GM13977 (cell line): ENCODE measurements at regions not wholly inside any gene's neighbourhood (a gene's known extent, or its start where the extent isn't known, plus 50 kb on each side); places are given as distances from the start of the nearest gene placed in this dataset.

Experiments used
- DNase-seq: peaks from one replicate; pipeline ENCODE4 v3.0.0; 2012; ENCODE audit warnings: low spot score
- CTCF ChIP-seq: IDR thresholded peaks from 2 replicates; pipeline ENCODE4 v1.5.1; 2012; ENCODE audit warnings: mild to moderate bottlenecking, control low read depth; ENCODE audit not compliant: insufficient read depth; ENCODE audit errors: extremely low read depth, missing control alignments
- in situ Hi-C: fragments of 300-500 bp; cut with MboI; formaldehyde crosslinking; loops from one replicate; pipeline ENCODE4 v1.12.0; 2022; ENCODE audit warnings: low sequenced_read_pairs, low pct_unique_long_range_greater_than_20kb, mixed read lengths, inconsistent platforms; ENCODE audit not compliant: unreplicated experiment

GRCh38 chrX:66328950-66329596, 165.0 kb downstream of the HEPH start:
- in situ Hi-C loops: no loop called here
- no peak for TF ChIP-seq CTCF
- DNase-seq: no peak

GRCh38 chrX:66360894-66361293, 196.8 kb downstream of the HEPH start:
- TF ChIP-seq CTCF: no peak
- no peak for DNase-seq
- in situ Hi-C loops: no loop called here

GRCh38 chrX:66384722-66385121, 220.7 kb downstream of the HEPH start:
- in situ Hi-C loops: no loop called here
- TF ChIP-seq CTCF: no peak

GRCh38 chrX:66399273-66399672, 235.2 kb downstream of the HEPH start:
- TF ChIP-seq CTCF: no peak
- no peak for DNase-seq
- in situ Hi-C loops: no loop called here

More at GRCh38 chrX:66384722-66385121, 220.7 kb downstream of the HEPH start:
- DNase-seq: no peak

GRCh38 chrX:66402165-66402564, 236.7 kb downstream of the EDA2R start:
- no peak for TF ChIP-seq CTCF
- in situ Hi-C loops: loop anchor here (25.0 kb wide), 1 partner anchor 815 kb away; no protein-coding TSS in a partner anchor
- no peak for DNase-seq

GRCh38 chrX:66408507-66408906, 230.4 kb downstream of the EDA2R start:
- TF ChIP-seq CTCF: peak; percentile 48
- in situ Hi-C loops: loop anchor here (25.0 kb wide), 1 partner anchor 821 kb away; no protein-coding TSS in a partner anchor
- DNase-seq: peak; percentile 13

GRCh38 chrX:66410806-66411205, 228.1 kb downstream of the EDA2R start:
- no peak for DNase-seq
- no peak for TF ChIP-seq CTCF
- in situ Hi-C loops: loop anchor here (25.0 kb wide), 1 partner anchor 824 kb away; no protein-coding TSS in a partner anchor
